Esophagus squamous epithelium (tissue), 5 donors: ENCODE measurements at regions not wholly inside any gene's neighbourhood (a gene's known extent, or its start where the extent isn't known, plus 50 kb on each side); places are given as distances from the start of the nearest gene placed in this dataset.
"Not testable (repeated sequence)": the region's sequence is repeated elsewhere in the genome, so short reads cannot be mapped to it uniquely, and the experiment has no call there.

Experiments used
- DNase-seq: peaks from one replicate; lab custom pipeline; 2025; lab: John Stamatoyannopoulos, UW
- H3K27ac ChIP-seq, 4 donors: fragments of 200-600 bp; sonication (generic); one replicate each; pipeline ENCODE4 v1.5.1; 2016 to 2019; ENCODE audit warnings: mild to moderate bottlenecking in 1 of 4
- H3K27me3 ChIP-seq, 4 donors: fragments of 200-600 bp; sonication (generic); 1 replicate in 3 of 4; 2 replicates in 1 of 4; pipeline versions ENCODE4 v1.5.1 to v1.6.0; 2017 to 2021; ENCODE audit warnings: antibody characterized with exemption in 1 of 4
- H3K36me3 ChIP-seq, 3 donors: fragments of 200-600 bp; sonication (generic); one replicate each; pipeline ENCODE4 v1.5.1; 2016 to 2019
- H3K4me1 ChIP-seq, 3 donors: fragments of 200-600 bp; sonication (generic); one replicate each; pipeline ENCODE4 v1.5.1; 2017 to 2019
- H3K4me3 ChIP-seq, 4 donors: fragments of 200-600 bp; sonication (generic); 1 replicate in 3 of 4; 2 replicates in 1 of 4; pipeline ENCODE4 v1.5.1; 2016 to 2019; ENCODE audit warnings: mild to moderate bottlenecking in 2 of 4, moderate library complexity in 1 of 4
- H3K9me3 ChIP-seq, 3 donors: fragments of 200-600 bp; sonication (generic); one replicate each; pipeline ENCODE4 v1.5.1; 2016 to 2019
- POLR2A ChIP-seq, 4 donors: fragments of 450-650 bp; IDR thresholded peaks; one replicate each; pipeline ENCODE4 v1.6.1; 2017; ENCODE audit warnings: antibody characterized with exemption in 4 of 4, mild to moderate bottlenecking in 4 of 4, moderate library complexity in 3 of 4
- WGBS, 2 donors: methylation state at CpG; one replicate each; pipeline ENCODE4 v1.1.5; 2018; 5-methylcytosine and 5-hydroxymethylcytosine counted together
- intact Hi-C: fragments of 100-400 bp; cut with DNase I; formaldehyde crosslinking; loops from one replicate; pipeline ENCODE4 v1.15.0; 2022
- TF ChIP-seq, protein P1 (sequence below), 6 experiments: fragments of 450-650 bp in 4 of 6; fragments of 200-600 bp in 2 of 6; sonication (generic) in 2 of 6; IDR thresholded peaks; one replicate each; pipeline ENCODE4 v1.5.1; 2016 to 2019; ENCODE audit warnings: antibody characterized with exemption in 6 of 6, mild to moderate bottlenecking in 4 of 6, moderate library complexity in 4 of 6
- donor health status: DM: yes; HTN: yes; CAD: no.

DNA sequence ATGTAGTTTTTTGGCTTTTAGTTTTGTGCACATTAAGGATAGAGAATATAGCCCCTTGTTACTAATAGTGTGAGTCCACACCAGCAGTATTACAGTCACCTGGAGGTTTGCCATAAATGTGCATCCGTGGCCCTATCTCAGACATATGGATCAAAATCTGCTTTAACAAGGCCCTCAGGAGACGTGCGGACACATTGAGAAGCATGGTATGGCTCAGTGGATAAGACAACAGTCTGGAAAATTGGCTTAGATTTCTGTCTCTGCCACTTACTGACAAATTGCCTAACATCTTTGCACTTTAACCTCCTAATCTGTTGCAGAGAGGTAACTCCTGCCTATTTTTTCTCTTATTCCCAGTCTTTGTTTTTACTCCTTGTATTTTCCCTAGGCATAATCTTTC lies 307.2 kb upstream of the DLGAP1 start:
- Histone ChIP-seq H3K27me3 (no peaks in the 10 kb centered on the region), H3K36me3 (no peaks in the 10 kb centered on the region), H3K27ac (no peak overlapping the region), H3K4me1 (no peaks in the 10 kb centered on the region), H3K9me3 (no peaks in the 10 kb centered on the region), H3K4me3 (no peak overlapping the region)
- DNase-seq, result no peak
- WGBS, 2 donors, result 48 to 64% methylated on average over 3 of the region's 3 CpGs
- intact Hi-C loops, result no loop called here
- TF ChIP-seq, protein P1, sequence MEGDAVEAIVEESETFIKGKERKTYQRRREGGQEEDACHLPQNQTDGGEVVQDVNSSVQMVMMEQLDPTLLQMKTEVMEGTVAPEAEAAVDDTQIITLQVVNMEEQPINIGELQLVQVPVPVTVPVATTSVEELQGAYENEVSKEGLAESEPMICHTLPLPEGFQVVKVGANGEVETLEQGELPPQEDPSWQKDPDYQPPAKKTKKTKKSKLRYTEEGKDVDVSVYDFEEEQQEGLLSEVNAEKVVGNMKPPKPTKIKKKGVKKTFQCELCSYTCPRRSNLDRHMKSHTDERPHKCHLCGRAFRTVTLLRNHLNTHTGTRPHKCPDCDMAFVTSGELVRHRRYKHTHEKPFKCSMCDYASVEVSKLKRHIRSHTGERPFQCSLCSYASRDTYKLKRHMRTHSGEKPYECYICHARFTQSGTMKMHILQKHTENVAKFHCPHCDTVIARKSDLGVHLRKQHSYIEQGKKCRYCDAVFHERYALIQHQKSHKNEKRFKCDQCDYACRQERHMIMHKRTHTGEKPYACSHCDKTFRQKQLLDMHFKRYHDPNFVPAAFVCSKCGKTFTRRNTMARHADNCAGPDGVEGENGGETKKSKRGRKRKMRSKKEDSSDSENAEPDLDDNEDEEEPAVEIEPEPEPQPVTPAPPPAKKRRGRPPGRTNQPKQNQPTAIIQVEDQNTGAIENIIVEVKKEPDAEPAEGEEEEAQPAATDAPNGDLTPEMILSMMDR (IDR thresholded peaks at IDR 0.05), result no peak
- no peak for TF ChIP-seq POLR2A (IDR thresholded peaks at IDR 0.05)

DNA sequence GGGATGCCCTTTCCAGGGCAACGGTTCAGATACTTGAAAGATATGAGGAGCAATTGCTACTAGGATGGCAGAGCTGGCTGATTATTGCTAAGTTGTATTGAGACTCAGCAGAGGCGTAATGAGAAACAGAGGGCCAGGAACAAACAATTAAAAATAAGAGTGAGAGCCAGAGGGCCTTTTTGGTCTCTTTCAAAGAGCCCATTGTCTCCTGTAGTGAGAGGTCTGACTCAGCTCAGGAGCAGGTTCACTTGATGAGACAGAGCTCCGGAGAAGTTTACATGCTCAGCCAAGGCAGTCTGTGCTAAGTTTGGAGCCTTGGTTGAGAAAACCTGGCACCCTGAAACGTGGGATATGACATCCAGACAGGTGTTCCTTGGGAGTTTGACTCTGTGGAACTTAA lies 303.9 kb upstream of the DLGAP1 start:
- Histone ChIP-seq H3K36me3 (no peaks in the 10 kb centered on the region), H3K9me3 (no peaks in the 10 kb centered on the region), H3K4me3 (no peak overlapping the region), H3K27me3 (no peaks in the 10 kb centered on the region), H3K4me1 (no peaks in the 10 kb centered on the region), H3K27ac (no peak overlapping the region)
- DNase-seq, result no peak
- TF ChIP-seq, protein P1 (IDR thresholded peaks at IDR 0.05), result no peak
- TF ChIP-seq POLR2A (IDR thresholded peaks at IDR 0.05), result no peak
- intact Hi-C loops, result no loop called here
- WGBS, 2 donors, result 52 to 58% methylated on average over 3 to 4 of the region's 4 CpGs

DNA sequence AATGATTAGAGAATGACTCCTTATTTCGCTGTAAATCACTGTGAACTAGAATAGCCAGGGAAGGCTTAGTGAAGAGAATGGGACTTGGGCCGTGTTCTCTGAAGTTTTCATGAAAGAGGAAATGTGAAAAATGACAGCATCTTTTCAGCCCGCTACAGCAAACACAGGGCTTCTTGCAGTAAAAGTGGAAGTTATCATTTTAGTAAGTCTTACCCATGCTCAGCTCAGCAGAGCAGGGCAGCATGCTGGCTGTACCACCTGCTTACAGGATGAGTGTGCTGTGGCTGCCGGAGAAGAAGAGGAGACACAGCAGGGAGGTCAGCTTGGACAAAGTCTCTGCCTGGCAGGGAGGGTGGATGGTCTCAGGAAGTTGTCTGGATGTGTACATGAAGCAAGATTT lies 300.7 kb upstream of the DLGAP1 start:
- H3K27ac ChIP-seq, result no peak overlapping the region
- WGBS, 2 donors, result 63 to 69% methylated on average over 4 of the region's 4 CpGs
- no peak for TF ChIP-seq POLR2A (IDR thresholded peaks at IDR 0.05)
- TF ChIP-seq, protein P1 (IDR thresholded peaks at IDR 0.05), result no peak
- no peaks in the 10 kb centered on the region for H3K9me3 ChIP-seq
- DNase-seq, result no peak
- no peaks in the 10 kb centered on the region for H3K27me3 ChIP-seq
- H3K4me1 ChIP-seq, result no peaks in the 10 kb centered on the region
- H3K4me3 ChIP-seq, result no peak overlapping the region
- intact Hi-C loops, result no loop called here
- H3K36me3 ChIP-seq, result no peaks in the 10 kb centered on the region

DNA sequence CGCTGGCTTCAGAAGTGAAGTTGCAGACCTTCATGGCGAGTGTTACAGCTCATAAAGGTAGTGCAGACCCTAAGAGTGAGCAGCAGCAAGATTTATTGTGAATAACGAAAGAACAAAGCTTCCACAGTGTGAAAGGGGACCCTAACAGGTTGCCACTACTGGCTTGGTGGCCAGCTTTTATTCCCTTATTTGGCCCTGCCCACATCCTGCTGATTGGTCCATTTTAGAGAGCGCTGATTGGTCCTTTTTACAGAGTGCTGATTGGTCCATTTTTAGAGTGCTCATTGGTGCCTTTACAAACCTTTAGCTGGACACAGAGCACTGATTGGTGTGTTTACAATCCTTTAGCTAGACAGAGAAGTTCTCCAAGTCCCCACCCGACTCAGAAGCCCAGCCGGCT lies 298.0 kb upstream of the DLGAP1 start:
- H3K27ac ChIP-seq, H3K9me3 ChIP-seq, H3K4me1 ChIP-seq, H3K27me3 ChIP-seq, H3K4me3 ChIP-seq, DNase-seq, intact Hi-C loops, H3K36me3 ChIP-seq: not testable (repeated sequence)
- WGBS, 2 donors, result 56 to 58% methylated on average over 4 to 6 of the region's 6 CpGs

DNA sequence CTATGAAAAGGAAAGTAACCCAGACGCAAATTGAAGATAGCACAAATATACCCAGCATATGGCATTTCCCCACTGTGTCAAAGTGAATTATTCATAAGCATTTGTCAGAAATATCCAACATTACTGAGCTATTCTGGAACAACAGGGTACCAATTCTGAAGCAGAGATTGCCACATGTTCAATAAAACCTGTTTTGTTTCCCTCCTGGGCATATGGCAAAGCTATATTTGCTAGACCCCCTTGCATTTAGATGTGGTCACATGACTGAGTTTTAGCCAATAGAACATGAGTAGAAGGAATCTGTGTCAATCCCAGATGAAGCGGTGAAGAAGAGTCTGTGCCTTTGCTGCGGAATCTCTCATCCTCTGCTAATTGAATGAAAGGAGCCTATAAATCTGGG lies 296.4 kb upstream of the DLGAP1 start:
- DNase-seq, result no peak
- 81 to 88% methylated on average over 2 to 3 of the region's 3 CpGs for WGBS, 2 donors
- H3K27me3 ChIP-seq, result no peaks in the 10 kb centered on the region

More for the DNA sequence above, 296.4 kb upstream of the DLGAP1 start:
- H3K36me3 ChIP-seq, result no peaks in the 10 kb centered on the region
- H3K9me3 ChIP-seq, result no peaks in the 10 kb centered on the region
- intact Hi-C loops, result no loop called here
- TF ChIP-seq POLR2A (IDR thresholded peaks at IDR 0.05), result no peak
- TF ChIP-seq, protein P1 (IDR thresholded peaks at IDR 0.05), result no peak
- H3K27ac ChIP-seq, result no peak overlapping the region
- no peaks in the 10 kb centered on the region for H3K4me1 ChIP-seq
- no peak overlapping the region for H3K4me3 ChIP-seq
